Activated CD8-positive, alpha-beta T cell treated with anti-CD3 and anti-CD28 coated beads for 36 hours (primary cell): ENCODE measurements at regions not wholly inside any gene's neighbourhood (a gene's known extent, or its start where the extent isn't known, plus 50 kb on each side); places are given as distances from the start of the nearest gene placed in this dataset.

Source experiments
- ATAC-seq: fragments of 200-7000 bp; cut with Tn5 transposase; one replicate; pipeline ENCODE4 v1.10.0; 2021; ENCODE audit warnings: mild to moderate bottlenecking, moderate library complexity
- CTCF ChIA-PET: fragments of 350-600 bp; sonication (Branson Sonifier 250); formaldehyde crosslinking; loops from one replicate; lab custom pipeline; 2021; ENCODE audit warnings: antibody characterized with exemption; lab: Charles Lee
- POLR2A ChIA-PET: fragments of 350-600 bp; sonication (Branson Sonifier 250); formaldehyde crosslinking; loops from one replicate; lab custom pipeline; 2021; ENCODE audit warnings: antibody characterized with exemption; lab: Charles Lee
- DNase-seq: peaks from one replicate; pipeline ENCODE4 v3.0.0-alpha.2; 2020
- H3K27ac Mint-ChIP-seq: one replicate; pipeline ENCODE4 v1.8.0; 2021; ENCODE audit warnings: mild to moderate bottlenecking, mixed read lengths
- H3K27me3 Mint-ChIP-seq: one replicate; pipeline ENCODE4 v1.8.0; 2021; ENCODE audit warnings: mixed read lengths
- H3K36me3 Mint-ChIP-seq: one replicate; pipeline ENCODE4 v1.8.0; 2021; ENCODE audit warnings: low read depth, mixed read lengths
- H3K4me1 Mint-ChIP-seq: one replicate; pipeline ENCODE4 v1.8.0; 2021; ENCODE audit warnings: low read depth, mixed read lengths
- H3K4me3 Mint-ChIP-seq: one replicate; pipeline ENCODE4 v1.8.0; 2021; ENCODE audit warnings: mild to moderate bottlenecking, moderate library complexity, mixed read lengths
- H3K9me3 Mint-ChIP-seq: one replicate; pipeline ENCODE4 v1.8.0; 2021; ENCODE audit warnings: mixed read lengths
- CTCF ChIP-seq: fragments of 200-600 bp; IDR thresholded peaks from one replicate; pipeline ENCODE4 v1.8.0; 2022; ENCODE audit warnings: antibody characterized with exemption, mild to moderate bottlenecking
- intact Hi-C: fragments of 100-400 bp; cut with micrococcal nuclease; formaldehyde crosslinking; loops from one replicate; pipeline ENCODE4 v1.10.0; 2022

DNA sequence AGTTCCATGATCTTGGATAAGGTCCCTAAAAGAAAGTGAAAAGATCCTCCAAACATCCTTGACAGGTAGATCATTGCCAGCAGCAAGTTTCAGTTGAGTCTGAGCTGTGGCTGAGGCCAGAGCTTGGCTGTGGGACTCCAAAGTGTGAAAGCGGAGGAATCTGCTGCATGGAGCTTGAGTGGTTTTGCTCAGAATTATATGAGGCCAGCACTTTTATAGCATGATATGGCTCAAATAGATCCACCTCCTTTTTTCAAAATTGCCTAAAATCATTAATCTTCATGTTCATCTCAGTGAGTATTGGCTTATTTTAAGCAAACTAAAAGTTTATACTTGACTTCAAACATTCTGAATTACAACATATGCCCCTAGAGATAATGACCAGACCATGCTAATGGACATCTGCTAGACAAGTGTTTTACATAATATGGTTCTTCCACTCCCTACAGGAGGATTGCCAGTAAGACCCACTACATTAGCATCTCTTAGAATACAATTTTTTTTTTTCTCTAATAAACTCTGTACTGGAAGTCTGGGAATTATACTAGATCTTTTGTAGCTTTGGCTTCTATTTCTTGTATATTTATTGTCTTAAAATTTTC, 368.1 kb downstream of the ZPLD1 start:
- no peak for DNase-seq
- TF ChIP-seq CTCF: no peak
- H3K4me3 Mint-ChIP-seq: no peak overlapping the region
- no peaks in the 10 kb centered on the region for H3K27me3 Mint-ChIP-seq
- ChIA-PET POLR2A (no interaction called here), CTCF (no interaction called here)
- intact Hi-C loops: no loop called here
- H3K27ac Mint-ChIP-seq: no peak overlapping the region
- no peaks in the 10 kb centered on the region for H3K4me1 Mint-ChIP-seq
- ATAC-seq: no peak
- no peaks in the 10 kb centered on the region for H3K9me3 Mint-ChIP-seq
- H3K36me3 Mint-ChIP-seq: no peaks in the 10 kb centered on the region

DNA sequence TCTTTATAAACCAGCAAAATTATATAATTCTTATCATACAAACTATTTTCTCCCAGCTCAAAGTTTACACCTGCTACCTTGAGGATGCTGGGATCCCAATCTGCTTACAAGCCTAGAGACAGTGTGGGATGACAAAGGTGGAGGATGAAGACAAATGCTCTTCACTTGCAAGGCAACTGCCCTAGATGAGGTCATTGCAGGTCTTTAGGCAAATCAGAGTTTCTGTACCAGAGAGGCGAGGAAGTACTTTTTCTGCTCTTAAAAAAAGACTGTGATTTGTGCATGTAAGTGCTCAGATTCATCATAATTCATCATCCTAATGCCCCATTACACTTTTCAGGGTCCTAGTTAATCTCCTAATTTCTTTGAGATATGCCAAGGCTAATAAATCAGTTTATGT, 376.1 kb downstream of the ZPLD1 start:
- intact Hi-C loops: no loop called here
- DNase-seq (no peak), ATAC-seq (no peak)
- H3K4me3 Mint-ChIP-seq: no peak overlapping the region
- no peaks in the 10 kb centered on the region for H3K9me3 Mint-ChIP-seq
- no peaks in the 10 kb centered on the region for H3K27me3 Mint-ChIP-seq
- TF ChIP-seq CTCF: no peak
- ChIA-PET POLR2A (no interaction called here), CTCF (no interaction called here)
- H3K4me1 Mint-ChIP-seq: no peaks in the 10 kb centered on the region
- no peak overlapping the region for H3K27ac Mint-ChIP-seq
- H3K36me3 Mint-ChIP-seq: no peaks in the 10 kb centered on the region

- H3K4me1 Mint-ChIP-seq: no peaks in the 10 kb centered on the region
- H3K36me3 Mint-ChIP-seq: no peaks in the 10 kb centered on the region
- intact Hi-C loops: no loop called here
- H3K27ac Mint-ChIP-seq: no peak overlapping the region
- ATAC-seq (no peak), DNase-seq (no peak)
- no peaks in the 10 kb centered on the region for H3K9me3 Mint-ChIP-seq
- TF ChIP-seq CTCF: no peak
- ChIA-PET POLR2A (interaction anchor here (0.6 kb wide), 1 partner anchor 132 kb away, joined by 3 read pairs; no protein-coding TSS in a partner anchor), CTCF (no interaction called here)
- no peak overlapping the region for H3K4me3 Mint-ChIP-seq
- H3K27me3 Mint-ChIP-seq: no peaks in the 10 kb centered on the region
Observed at GRCh38 chr3:102826636-102827035, 391.8 kb downstream of the ZPLD1 start.

DNA sequence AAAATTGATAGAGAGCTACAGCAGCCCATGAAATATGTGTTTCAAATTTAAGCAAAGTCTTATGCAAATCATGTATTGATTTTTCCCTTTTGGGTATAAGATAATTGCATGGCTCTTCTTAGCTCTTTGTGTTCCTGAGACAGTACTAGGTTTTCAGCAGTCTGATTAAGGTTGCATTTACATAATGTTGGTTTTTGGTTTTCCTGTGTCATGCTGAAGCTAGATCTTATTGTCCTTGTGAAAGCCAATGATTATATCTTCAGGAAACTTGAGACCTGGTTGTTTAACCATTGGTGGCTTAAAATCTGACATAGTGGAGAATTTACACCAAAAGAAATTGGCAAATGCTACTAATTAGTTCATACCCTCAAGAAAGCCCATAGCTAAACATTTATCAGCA, 392.6 kb downstream of the ZPLD1 start:
- no peaks in the 10 kb centered on the region for H3K36me3 Mint-ChIP-seq
- no peak for ATAC-seq
- DNase-seq: no peak
- ChIA-PET POLR2A (interaction anchor here (0.6 kb wide), 1 partner anchor 132 kb away, joined by 3 read pairs; no protein-coding TSS in a partner anchor), CTCF (no interaction called here)
- H3K4me1 Mint-ChIP-seq: no peaks in the 10 kb centered on the region
- intact Hi-C loops: no loop called here
- H3K9me3 Mint-ChIP-seq: no peaks in the 10 kb centered on the region
- TF ChIP-seq CTCF: no peak
- H3K4me3 Mint-ChIP-seq: no peak overlapping the region
- H3K27me3 Mint-ChIP-seq: no peaks in the 10 kb centered on the region
- no peak overlapping the region for H3K27ac Mint-ChIP-seq

GRCh38 chr3:102830415-102830814, 395.6 kb downstream of the ZPLD1 start:
- Mint-ChIP-seq H3K36me3 (no peaks in the 10 kb centered on the region), H3K4me1 (no peaks in the 10 kb centered on the region), H3K27ac (no peak overlapping the region), H3K4me3 (no peak overlapping the region), H3K27me3 (no peaks in the 10 kb centered on the region), H3K9me3 (no peaks in the 10 kb centered on the region)
- ATAC-seq (no peak), DNase-seq (no peak)
- intact Hi-C loops: no loop called here
- ChIA-PET POLR2A (no interaction called here), CTCF (no interaction called here)
- TF ChIP-seq CTCF: no peak
